OCI-LY1 (cell line): ENCODE measurements at regions not wholly inside any gene's neighbourhood (a gene's known extent, or its start where the extent isn't known, plus 50 kb on each side); places are given as distances from the start of the nearest gene placed in this dataset.

Experiments
- CTCF ChIP-seq: fragments of 200-600 bp; sonication (generic), shearing (Covaris generic); IDR thresholded peaks from 2 replicates; pipeline ENCODE4 v1.5.1; 2017; ENCODE audit warnings: mild to moderate bottlenecking, antibody characterized with exemption, low read length, moderate library complexity, mixed read lengths
- EZH2 ChIP-seq: fragments of 200-600 bp; sonication (generic), shearing (Covaris generic); IDR thresholded peaks from 2 replicates; pipeline ENCODE4 v1.8.0; 2017; ENCODE audit warnings: borderline replicate concordance, mixed run types, mild to moderate bottlenecking, antibody characterized with exemption, low read length, moderate library complexity, mixed read lengths

DNA sequence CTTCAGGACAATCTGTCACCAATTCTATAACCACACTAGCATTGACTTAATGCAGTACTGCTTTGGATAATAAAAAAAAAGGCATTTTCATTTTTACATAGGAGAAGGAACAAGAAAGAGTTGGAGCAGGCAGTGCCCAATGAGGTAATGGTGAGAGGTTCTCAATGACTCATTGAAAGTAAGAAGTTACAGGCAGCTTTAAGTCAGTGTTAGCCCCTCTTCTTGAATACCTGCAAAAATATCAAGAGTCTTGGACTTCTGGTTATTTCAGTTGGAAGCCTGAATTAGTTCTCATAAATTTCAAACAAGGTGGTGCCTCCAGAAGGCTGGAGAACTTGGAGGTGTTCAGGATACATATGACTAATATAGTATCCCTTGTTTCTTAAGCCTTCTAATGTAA, 422.5 kb downstream of the HTR7 start:
- no peak for TF ChIP-seq CTCF
- TF ChIP-seq EZH2 = no peak
